K562 (cell line): ENCODE measurements at regions not wholly inside any gene's neighbourhood (a gene's known extent, or its start where the extent isn't known, plus 50 kb on each side); places are given as distances from the start of the nearest gene placed in this dataset.

Experiments used
- CEBPB ChIP-seq: fragments of 450-650 bp; IDR thresholded peaks from 2 replicates; pipeline ENCODE4 v1.6.1; 2016; ENCODE audit warnings: missing genetic modification characterization, missing compliant biosample characterization
- FOS ChIP-seq: IDR thresholded peaks from 3 replicates; pipeline ENCODE4 v1.6.1; 2011; ENCODE audit not compliant: insufficient read length; ENCODE audit errors: extremely low read depth
- GABPA ChIP-seq: fragments of 200-800 bp; sonication (Bioruptor generic); conservative IDR thresholded peaks from 2 replicates; pipeline ENCODE4 v1.6.1; 2016; ENCODE audit warnings: low read depth, missing genetic modification characterization, missing compliant biosample characterization
- SAP30 ChIP-seq: fragments of 200-600 bp; sonication (generic); IDR thresholded peaks from 2 replicates; pipeline ENCODE4 v1.6.1; 2012; ENCODE audit warnings: borderline replicate concordance, low read depth, mild to moderate bottlenecking, moderate library complexity, low read length, control low read depth, inconsistent platforms; ENCODE audit not compliant: insufficient read depth, poor library complexity, severe bottlenecking
- USF1 ChIP-seq: sonication (generic); formaldehyde crosslinking; IDR thresholded peaks from 2 replicates; pipeline ENCODE4 v1.9.0; 2022; ENCODE audit warnings: mild to moderate bottlenecking, missing genetic modification reagents
- ZNF644 ChIP-seq: fragments of 200-800 bp; sonication (Bioruptor generic); IDR thresholded peaks from 2 replicates; pipeline ENCODE4 v1.6.1; 2016; ENCODE audit warnings: low read depth, missing genetic modification characterization, missing compliant biosample characterization
- TF ChIP-seq, protein P1 (sequence below): IDR thresholded peaks from 2 replicates; pipeline ENCODE4 v1.6.1; 2012; ENCODE audit warnings: low read depth, low read length, improper control_type of control experiment, borderline replicate concordance

DNA sequence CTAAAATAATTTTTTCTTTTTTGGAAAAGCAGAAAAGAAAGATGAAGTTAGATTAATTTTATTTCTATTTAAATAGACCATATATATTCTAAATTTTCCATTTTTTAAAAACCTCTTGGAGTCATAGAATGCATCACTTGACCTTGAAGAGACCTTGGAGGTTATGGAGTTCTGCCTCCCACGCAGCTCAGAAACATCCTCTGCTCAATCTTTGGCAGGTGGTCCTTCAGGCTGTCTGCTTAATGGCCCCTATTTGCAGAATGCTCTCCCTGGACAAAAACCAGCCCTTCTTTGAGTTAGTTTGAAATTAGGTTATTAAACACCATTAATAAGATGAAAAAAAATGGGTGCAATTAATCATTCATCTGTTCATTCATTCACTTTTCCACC lies 194.1 kb upstream of the TLL1 start:
- no peak for TF ChIP-seq SAP30
- TF ChIP-seq CEBPB = no peak
- no peak for TF ChIP-seq ZNF644 (tag)
- no peak for TF ChIP-seq FOS
- TF ChIP-seq GABPA (tag) = no peak
- TF ChIP-seq, protein P1, sequence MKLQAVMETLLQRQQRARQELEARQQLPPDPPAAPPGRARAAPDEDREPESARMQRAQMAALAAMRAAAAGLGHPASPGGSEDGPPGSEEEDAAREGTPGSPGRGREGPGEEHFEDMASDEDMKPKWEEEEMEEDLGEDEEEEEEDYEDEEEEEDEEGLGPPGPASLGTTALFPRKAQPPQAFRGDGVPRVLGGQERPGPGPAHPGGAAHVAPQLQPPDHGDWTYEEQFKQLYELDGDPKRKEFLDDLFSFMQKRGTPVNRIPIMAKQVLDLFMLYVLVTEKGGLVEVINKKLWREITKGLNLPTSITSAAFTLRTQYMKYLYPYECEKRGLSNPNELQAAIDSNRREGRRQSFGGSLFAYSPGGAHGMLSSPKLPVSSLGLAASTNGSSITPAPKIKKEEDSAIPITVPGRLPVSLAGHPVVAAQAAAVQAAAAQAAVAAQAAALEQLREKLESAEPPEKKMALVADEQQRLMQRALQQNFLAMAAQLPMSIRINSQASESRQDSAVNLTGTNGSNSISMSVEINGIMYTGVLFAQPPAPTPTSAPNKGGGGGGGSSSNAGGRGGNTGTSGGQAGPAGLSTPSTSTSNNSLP = no peak
- TF ChIP-seq USF1 (CRISPR knock-in tag) = no peak
